SK-N-SH treated with all-trans-retinoic acid at 6 μM for 48 hours (cell line): ENCODE measurements at regions not wholly inside any gene's neighbourhood (a gene's known extent, or its start where the extent isn't known, plus 50 kb on each side); places are given as distances from the start of the nearest gene placed in this dataset.

Experiments
- OSR1 ChIP-seq: fragments of 250-450 bp; sonication (Bioruptor Pico); IDR thresholded peaks from 2 replicates; pipeline ENCODE4 v1.8.0; 2022; ENCODE audit warnings: moderate library complexity, mild to moderate bottlenecking, inconsistent platforms
- PPARA ChIP-seq: fragments of 250-450 bp; sonication (Bioruptor Pico); IDR thresholded peaks from 2 replicates; pipeline ENCODE4 v1.5.0; 2020; ENCODE audit warnings: mild to moderate bottlenecking, borderline replicate concordance
- SNAI2 ChIP-seq: fragments of 250-450 bp; sonication (Bioruptor Pico); IDR thresholded peaks from 2 replicates; pipeline ENCODE4 v1.5.0; 2020; ENCODE audit warnings: mild to moderate bottlenecking, moderate library complexity
- ZFP3 ChIP-seq: fragments of 250-450 bp; sonication (Bioruptor Pico); IDR thresholded peaks from 2 replicates; pipeline ENCODE4 v1.5.0; 2020; ENCODE audit warnings: mild to moderate bottlenecking, moderate library complexity
- ZNF565 ChIP-seq: fragments of 450-650 bp; formaldehyde crosslinking; conservative IDR thresholded peaks from 2 replicates; pipeline ENCODE4 v1.5.0; 2020; ENCODE audit warnings: low read depth, mild to moderate bottlenecking, moderate library complexity
- TF ChIP-seq, protein P1 (sequence below): fragments of 250-450 bp; sonication (Bioruptor Pico); IDR thresholded peaks from 2 replicates; pipeline ENCODE4 v1.5.1; 2020; ENCODE audit warnings: low read depth, mild to moderate bottlenecking, moderate library complexity
- TF ChIP-seq, protein P2 (sequence below): fragments of 250-450 bp; sonication (Bioruptor Pico); IDR thresholded peaks from 2 replicates; pipeline ENCODE4 v1.8.0; 2020; ENCODE audit warnings: mild to moderate bottlenecking, moderate library complexity, borderline replicate concordance

DNA sequence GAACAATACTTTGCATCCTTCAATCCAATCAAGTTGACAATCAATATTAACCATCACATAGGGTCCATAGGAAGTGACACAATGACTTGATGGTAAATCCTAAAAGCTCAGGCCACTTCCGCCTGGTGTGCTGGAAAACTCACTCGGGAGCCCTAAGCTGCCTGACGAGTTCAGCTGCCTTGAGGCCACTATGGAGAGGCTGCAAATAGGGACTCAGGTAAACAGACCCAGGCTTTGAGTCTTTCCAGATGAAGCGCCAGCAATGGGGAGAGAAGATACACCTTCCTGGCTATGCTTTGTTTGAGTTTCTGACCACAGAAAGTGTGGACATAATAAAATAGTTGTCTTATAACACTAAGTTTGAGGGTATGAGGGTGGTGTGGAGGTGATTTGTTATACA, 112.6 kb downstream of the GPR63 start:
- TF ChIP-seq, protein P1, sequence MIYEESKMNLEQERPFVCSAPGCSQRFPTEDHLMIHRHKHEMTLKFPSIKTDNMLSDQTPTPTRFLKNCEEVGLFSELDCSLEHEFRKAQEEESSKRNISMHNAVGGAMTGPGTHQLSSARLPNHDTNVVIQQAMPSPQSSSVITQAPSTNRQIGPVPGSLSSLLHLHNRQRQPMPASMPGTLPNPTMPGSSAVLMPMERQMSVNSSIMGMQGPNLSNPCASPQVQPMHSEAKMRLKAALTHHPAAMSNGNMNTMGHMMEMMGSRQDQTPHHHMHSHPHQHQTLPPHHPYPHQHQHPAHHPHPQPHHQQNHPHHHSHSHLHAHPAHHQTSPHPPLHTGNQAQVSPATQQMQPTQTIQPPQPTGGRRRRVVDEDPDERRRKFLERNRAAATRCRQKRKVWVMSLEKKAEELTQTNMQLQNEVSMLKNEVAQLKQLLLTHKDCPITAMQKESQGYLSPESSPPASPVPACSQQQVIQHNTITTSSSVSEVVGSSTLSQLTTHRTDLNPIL: no peak
- TF ChIP-seq, protein P2, sequence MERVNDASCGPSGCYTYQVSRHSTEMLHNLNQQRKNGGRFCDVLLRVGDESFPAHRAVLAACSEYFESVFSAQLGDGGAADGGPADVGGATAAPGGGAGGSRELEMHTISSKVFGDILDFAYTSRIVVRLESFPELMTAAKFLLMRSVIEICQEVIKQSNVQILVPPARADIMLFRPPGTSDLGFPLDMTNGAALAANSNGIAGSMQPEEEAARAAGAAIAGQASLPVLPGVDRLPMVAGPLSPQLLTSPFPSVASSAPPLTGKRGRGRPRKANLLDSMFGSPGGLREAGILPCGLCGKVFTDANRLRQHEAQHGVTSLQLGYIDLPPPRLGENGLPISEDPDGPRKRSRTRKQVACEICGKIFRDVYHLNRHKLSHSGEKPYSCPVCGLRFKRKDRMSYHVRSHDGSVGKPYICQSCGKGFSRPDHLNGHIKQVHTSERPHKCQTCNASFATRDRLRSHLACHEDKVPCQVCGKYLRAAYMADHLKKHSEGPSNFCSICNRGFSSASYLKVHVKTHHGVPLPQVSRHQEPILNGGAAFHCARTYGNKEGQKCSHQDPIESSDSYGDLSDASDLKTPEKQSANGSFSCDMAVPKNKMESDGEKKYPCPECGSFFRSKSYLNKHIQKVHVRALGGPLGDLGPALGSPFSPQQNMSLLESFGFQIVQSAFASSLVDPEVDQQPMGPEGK (CRISPR knock-in tag): no peak
- TF ChIP-seq SNAI2 (no peak), PPARA (CRISPR knock-in tag) (no peak), OSR1 (CRISPR knock-in tag) (no peak), ZNF565 (CRISPR knock-in tag) (no peak), ZFP3 (no peak)
